Neuronal stem cell (in vitro differentiated cells): ENCODE measurements at regions not wholly inside any gene's neighbourhood (a gene's known extent, or its start where the extent isn't known, plus 50 kb on each side); places are given as distances from the start of the nearest gene placed in this dataset.

Source experiments
- DNase-seq: peaks from one replicate; pipeline ENCODE4 v3.0.0-alpha.2; 2013; ENCODE audit warnings: low spot score
- H2AFZ ChIP-seq: one replicate; pipeline ENCODE4 v1.6.1; 2013; ENCODE audit warnings: mild to moderate bottlenecking, low read length, inconsistent platforms
- H2AK5ac ChIP-seq: 2 replicates; pipeline ENCODE4 v1.6.1; 2013; ENCODE audit warnings: low read depth, mild to moderate bottlenecking, inconsistent platforms, low read length, moderate library complexity, mixed read lengths
- H2BK120ac ChIP-seq: 2 replicates; pipeline ENCODE4 v1.6.1; 2013; ENCODE audit warnings: low read depth, mild to moderate bottlenecking, inconsistent platforms, low read length, moderate library complexity, mixed read lengths
- H2BK12ac ChIP-seq: one replicate; pipeline ENCODE4 v1.6.1; 2013; ENCODE audit warnings: low read length, inconsistent platforms
- H2BK15ac ChIP-seq: 2 replicates; pipeline ENCODE4 v1.6.1; 2013; ENCODE audit warnings: mild to moderate bottlenecking, low read length, inconsistent platforms, mixed read lengths
- H2BK5ac ChIP-seq: one replicate; pipeline ENCODE4 v1.6.1; 2013; ENCODE audit warnings: inconsistent platforms, mild to moderate bottlenecking, low read length, moderate library complexity
- H3K14ac ChIP-seq: one replicate; pipeline ENCODE4 v1.6.1; 2013; ENCODE audit warnings: low read length, inconsistent platforms
- H3K18ac ChIP-seq: 2 replicates; pipeline ENCODE4 v1.6.1; 2013; ENCODE audit warnings: low read length, inconsistent platforms
- H3K23ac ChIP-seq: 2 replicates; pipeline ENCODE4 v1.6.1; 2013; ENCODE audit warnings: low read depth, mild to moderate bottlenecking, mixed read lengths, low read length, inconsistent platforms; ENCODE audit not compliant: poor library complexity
- H3K27ac ChIP-seq: replicated peaks from 3 replicates; pipeline ENCODE4 v1.5.1; 2013; ENCODE audit warnings: low read length, inconsistent platforms
- H3K27me3 ChIP-seq, 3 experiments: 2 replicates each; pipeline ENCODE4 v1.6.1; 2013; ENCODE audit warnings: low read length in 3 of 3, mild to moderate bottlenecking in 2 of 3, inconsistent platforms in 1 of 3, low read depth in 1 of 3, mixed read lengths in 1 of 3, moderate library complexity in 1 of 3; ENCODE audit not compliant: control insufficient read depth in 3 of 3, insufficient read depth in 3 of 3
- H3K36me3 ChIP-seq, 2 donors: replicated peaks in 1 of 2; 2 replicates each; pipeline ENCODE4 v1.6.1; 2013; ENCODE audit warnings: low read length in 2 of 2; ENCODE audit not compliant: control insufficient read depth in 2 of 2, insufficient read depth in 2 of 2
- H3K4ac ChIP-seq: 2 replicates; pipeline ENCODE4 v1.6.1; 2013; ENCODE audit warnings: inconsistent platforms, mild to moderate bottlenecking, low read length, moderate library complexity
- H3K4me1 ChIP-seq, 2 donors: 1 replicate in 1 of 2; 2 replicates in 1 of 2; pipeline ENCODE4 v1.6.1; 2013; ENCODE audit warnings: low read length in 2 of 2, low read depth in 1 of 2; ENCODE audit not compliant: control insufficient read depth in 2 of 2, insufficient read depth in 1 of 2
- H3K4me2 ChIP-seq: one replicate; pipeline ENCODE4 v1.6.1; 2013; ENCODE audit warnings: mild to moderate bottlenecking, low read length, inconsistent platforms; ENCODE audit not compliant: insufficient read depth, poor library complexity, severe bottlenecking
- H3K4me3 ChIP-seq, 2 donors: 2 replicates each; pipeline ENCODE4 v1.5.1; 2013; ENCODE audit warnings: low read length in 2 of 2, mild to moderate bottlenecking in 2 of 2, inconsistent platforms in 1 of 2, moderate library complexity in 1 of 2
- H3K79me1 ChIP-seq: one replicate; pipeline ENCODE4 v1.6.1; 2013; ENCODE audit warnings: low read depth, mild to moderate bottlenecking, inconsistent platforms, low read length, moderate library complexity
- H3K9ac ChIP-seq: one replicate; pipeline ENCODE4 v1.6.1; 2013; ENCODE audit warnings: mild to moderate bottlenecking, low read depth, low read length, inconsistent platforms; ENCODE audit not compliant: poor library complexity
- H3K9me3 ChIP-seq, 2 donors: replicated peaks in 1 of 2; 2 replicates each; pipeline versions ENCODE3 to v1.6.1; 2013; ENCODE audit warnings: low read length in 2 of 2, mild to moderate bottlenecking in 2 of 2, inconsistent platforms in 1 of 2, low read depth in 1 of 2, mixed read lengths in 1 of 2, moderate library complexity in 1 of 2; ENCODE audit not compliant: control insufficient read depth in 2 of 2, insufficient read depth in 1 of 2
- H4K8ac ChIP-seq: one replicate; pipeline ENCODE4 v1.6.1; 2013; ENCODE audit warnings: low read depth, mild to moderate bottlenecking, inconsistent platforms, low read length, moderate library complexity
- H4K91ac ChIP-seq: one replicate; pipeline ENCODE4 v1.6.1; 2013; ENCODE audit warnings: low read length, low read depth, mild to moderate bottlenecking, inconsistent platforms; ENCODE audit not compliant: poor library complexity
- WGBS, 2 donors: extraction: QIAGEN DNeasy Blood & Tissue Kit; methylation state at CpG; one replicate each; pipeline ENCODE4 v1.1.7; 2013; ENCODE audit warnings: missing lambda C conversion rate in 2 of 2, mixed read lengths in 1 of 2; ENCODE audit not compliant: insufficient read length in 2 of 2, insufficient replicate concordance in 1 of 2; ENCODE audit errors: extremely low coverage in 2 of 2; 5-methylcytosine and 5-hydroxymethylcytosine counted together

DNA sequence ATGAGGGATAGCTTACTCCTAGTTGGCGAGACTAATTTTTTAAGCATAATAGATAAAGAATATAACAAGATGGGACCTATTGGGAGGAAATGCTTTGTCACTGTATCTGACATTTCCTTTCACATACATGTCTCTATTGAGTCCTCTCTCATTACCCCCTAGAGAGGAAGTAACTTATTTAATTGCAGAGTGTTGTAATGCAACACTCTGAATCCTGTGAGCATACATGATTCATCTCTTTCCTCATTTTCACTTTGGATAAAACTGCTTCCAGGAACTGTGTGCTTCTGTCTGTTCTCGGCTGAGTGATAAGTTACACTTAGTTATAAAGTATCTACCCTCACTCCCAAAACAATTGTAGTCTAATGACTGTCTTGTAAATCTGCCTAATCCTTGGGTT is 266.1 kb upstream of the ANXA10 start:
- Histone ChIP-seq H2BK12ac (no peak overlapping the region), H3K9ac (no peak overlapping the region), H2BK120ac (no peak overlapping the region), H2AK5ac (no peak overlapping the region), H3K4me2 (no peak overlapping the region), H3K18ac (no peak overlapping the region), H2BK5ac (no peak overlapping the region), H4K91ac (no peak overlapping the region), H3K27me3 (no peaks in the 10 kb centered on the region), H2BK15ac (no peak overlapping the region), H3K4ac (no peak overlapping the region), H3K4me1 (no peaks in the 10 kb centered on the region), H4K8ac (no peak overlapping the region), H3K27ac (no peak overlapping the region), H3K4me3 (no peak overlapping the region), H3K14ac (no peak overlapping the region), H3K23ac (no peak overlapping the region), H2AFZ (no peak overlapping the region), H3K9me3 (peaks cover 0 to 2% of the 10 kb centered on the region in 2 donors), H3K36me3 (no peaks in the 10 kb centered on the region), H3K79me1 (no peaks in the 10 kb centered on the region)
- DNase-seq, result no peak
- WGBS, 2 donors, result no CpG with 5 or more reads among the region's 2 CpGs

DNA sequence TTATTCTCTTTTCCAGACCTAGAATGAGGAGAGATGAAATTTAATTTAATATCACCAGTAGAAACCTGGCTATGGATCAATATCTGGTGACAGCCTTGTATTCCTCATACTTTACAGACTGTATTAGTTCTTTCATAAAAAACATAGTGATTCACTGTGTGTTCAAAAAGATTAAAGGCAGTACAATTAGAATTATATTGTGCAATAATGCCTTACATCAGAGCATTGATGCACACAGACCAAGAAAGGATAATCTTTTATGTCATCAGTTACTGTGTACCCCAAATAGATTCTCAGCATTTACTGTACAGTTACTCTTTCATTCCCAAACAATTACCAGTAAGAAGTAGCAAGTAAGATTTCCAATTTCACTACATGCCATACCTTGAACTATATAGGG is 260.5 kb upstream of the ANXA10 start:
- H2BK12ac ChIP-seq, result no peak overlapping the region
- no peaks in the 10 kb centered on the region for H3K79me1 ChIP-seq
- H4K8ac ChIP-seq, result no peak overlapping the region
- H3K18ac ChIP-seq, result no peak overlapping the region
- H3K9ac ChIP-seq, result no peak overlapping the region
- H2AK5ac ChIP-seq, result no peak overlapping the region
- no peaks in the 10 kb centered on the region for H3K27me3 ChIP-seq
- no peak overlapping the region for H3K4me2 ChIP-seq
- H3K4ac ChIP-seq, result no peak overlapping the region
- no peak overlapping the region for H3K14ac ChIP-seq
- H4K91ac ChIP-seq, result no peak overlapping the region
- no peak overlapping the region for H3K27ac ChIP-seq
- H3K36me3 ChIP-seq, result no peaks in the 10 kb centered on the region
- no peaks in the 10 kb centered on the region for H3K9me3 ChIP-seq
- no peak overlapping the region for H2BK15ac ChIP-seq
- DNase-seq, result no peak
- H3K4me1 ChIP-seq, result no peaks in the 10 kb centered on the region
- no peak overlapping the region for H2BK120ac ChIP-seq
- H3K4me3 ChIP-seq, result no peak overlapping the region
- no peak overlapping the region for H2BK5ac ChIP-seq
- H3K23ac ChIP-seq, result no peak overlapping the region
- no peak overlapping the region for H2AFZ ChIP-seq

GRCh38 chr4:167838686-167839085 is 253.7 kb upstream of the ANXA10 start:
- Histone ChIP-seq H3K27ac (no peak overlapping the region), H2BK5ac (no peak overlapping the region), H2BK15ac (no peak overlapping the region), H3K4me2 (no peak overlapping the region), H3K4me1 (no peaks in the 10 kb centered on the region), H3K9ac (no peak overlapping the region), H3K27me3 (no peaks in the 10 kb centered on the region), H3K36me3 (no peaks in the 10 kb centered on the region), H2BK12ac (no peak overlapping the region), H4K91ac (no peak overlapping the region), H4K8ac (no peak overlapping the region), H3K79me1 (no peaks in the 10 kb centered on the region), H3K23ac (no peak overlapping the region), H3K4ac (no peak overlapping the region), H3K9me3 (no peaks in the 10 kb centered on the region), H2AK5ac (no peak overlapping the region), H3K4me3 (no peak overlapping the region), H3K14ac (no peak overlapping the region), H2AFZ (no peak overlapping the region), H3K18ac (no peak overlapping the region), H2BK120ac (no peak overlapping the region)
- WGBS, 2 donors, result no CpG with 5 or more reads among the region's 1 CpG
- no peak for DNase-seq

GRCh38 chr4:167842487-167842886 is 249.8 kb upstream of the ANXA10 start:
- Histone ChIP-seq H3K23ac (no peak overlapping the region), H3K4me2 (no peak overlapping the region)
- no CpG with 5 or more reads among the region's 2 CpGs for WGBS, 2 donors

More at GRCh38 chr4:167842487-167842886, 249.8 kb upstream of the ANXA10 start:
- no peak overlapping the region for H3K4ac ChIP-seq
- H3K14ac ChIP-seq, result no peak overlapping the region
- no peak overlapping the region for H2AK5ac ChIP-seq
- no peak overlapping the region for H3K18ac ChIP-seq
- H2BK120ac ChIP-seq, result no peak overlapping the region
- no peak overlapping the region for H2BK12ac ChIP-seq
- H4K91ac ChIP-seq, result no peak overlapping the region
- H3K9ac ChIP-seq, result no peak overlapping the region
- no peak overlapping the region for H2BK15ac ChIP-seq
- H3K9me3 ChIP-seq, result no peaks in the 10 kb centered on the region
- no peaks in the 10 kb centered on the region for H3K79me1 ChIP-seq
- no peak overlapping the region for H3K4me3 ChIP-seq
- H3K27me3 ChIP-seq, result no peaks in the 10 kb centered on the region
- H2BK5ac ChIP-seq, result no peak overlapping the region
- peak overlapping the region; percentile 12 for H2AFZ ChIP-seq
- no peak overlapping the region for H4K8ac ChIP-seq
- H3K27ac ChIP-seq, result no peak overlapping the region
- no peaks in the 10 kb centered on the region for H3K4me1 ChIP-seq
- no peak for DNase-seq
- no peaks in the 10 kb centered on the region for H3K36me3 ChIP-seq
